ENCODE measurements at regions not wholly inside any gene's neighbourhood (a gene's known extent, or its start where the extent isn't known, plus 50 kb on each side); places are given as distances from the start of the nearest gene placed in this dataset.

DNA sequence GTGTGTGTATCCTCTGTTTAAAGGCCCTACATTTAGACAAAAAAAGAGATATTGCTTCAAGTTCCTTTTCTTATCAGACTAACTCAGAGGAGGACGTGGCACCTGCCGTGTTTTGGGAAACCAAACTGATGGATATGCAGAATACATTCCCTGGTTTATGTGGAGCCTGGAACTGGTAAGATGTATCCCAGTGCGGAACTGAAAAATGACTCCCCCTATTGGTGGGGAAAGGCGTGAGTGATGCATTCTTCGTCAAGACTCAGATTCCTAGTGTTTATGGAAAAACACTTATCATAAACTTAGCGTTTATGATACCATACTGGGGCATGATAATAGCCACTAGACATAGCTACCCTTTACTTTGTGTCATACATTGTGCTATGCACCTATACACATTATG, 154.2 kb downstream of the ZNF326 start:
- H3K36me3 ChIP-seq (ENCODE audit: control insufficient read depth, insufficient read depth, low read length) = no peaks in the 10 kb centered on the region
- Mint-ChIP-seq H3K4me3 (no peak overlapping the region), H3K27me3 (ENCODE audit: insufficient read depth) (peaks cover 2% of the 10 kb centered on the region), H3K4me1 (no peaks in the 10 kb centered on the region), H3K27ac (no peak overlapping the region), H3K36me3 (ENCODE audit: low read depth) (no peaks in the 10 kb centered on the region), H3K9me3 (peaks cover 37% of the 10 kb centered on the region)
- 86 to 92% methylated on average over 5 to 6 of the region's 6 CpGs for WGBS, 2 experiments (ENCODE audit: insufficient coverage in 1 of 2, insufficient read length in 1 of 2)
- TF ChIP-seq CTCF (conservative IDR thresholded peaks at IDR 0.05) = peak; percentile 63
- H3K9me3 ChIP-seq (ENCODE audit: control insufficient read depth, low read length) = peaks cover 18% of the 10 kb centered on the region
- no peaks in the 10 kb centered on the region for H3K27me3 ChIP-seq (ENCODE audit: control insufficient read depth, insufficient read depth, low read length, poor library complexity, severe bottlenecking)
- H3K4me1 ChIP-seq (ENCODE audit: control insufficient read depth, insufficient read depth, low read length) = no peaks in the 10 kb centered on the region
- DNase-seq = peak; percentile 55
- H3K9ac ChIP-seq (ENCODE audit: extremely low read depth, low read length, poor library complexity, severe bottlenecking) = no peak overlapping the region
- H3K4me3 ChIP-seq (ENCODE audit: low read length) = no peak overlapping the region
- no peak overlapping the region for H3K27ac ChIP-seq (ENCODE audit: low read depth, low read length)

GRCh38 chr1:90147093-90147492, 152.2 kb downstream of the ZNF326 start:
- no peak for DNase-seq
- no peaks in the 10 kb centered on the region for H3K36me3 Mint-ChIP-seq (ENCODE audit: low read depth)
- H3K9me3 ChIP-seq (ENCODE audit: control insufficient read depth, low read length) = peaks cover 7% of the 10 kb centered on the region
- H3K27me3 ChIP-seq (ENCODE audit: control insufficient read depth, insufficient read depth, low read length, poor library complexity, severe bottlenecking) = no peaks in the 10 kb centered on the region
- H3K4me1 Mint-ChIP-seq = no peaks in the 10 kb centered on the region
- no peaks in the 10 kb centered on the region for H3K4me1 ChIP-seq (ENCODE audit: control insufficient read depth, insufficient read depth, low read length)
- H3K9me3 Mint-ChIP-seq = peaks cover 22% of the 10 kb centered on the region
- H3K27me3 Mint-ChIP-seq (ENCODE audit: insufficient read depth) = no peaks in the 10 kb centered on the region
- no peaks in the 10 kb centered on the region for H3K36me3 ChIP-seq (ENCODE audit: control insufficient read depth, insufficient read depth, low read length)
- no peak overlapping the region for H3K4me3 Mint-ChIP-seq
- H3K4me3 ChIP-seq (ENCODE audit: low read length) = no peak overlapping the region
- H3K27ac ChIP-seq (ENCODE audit: low read depth, low read length) = no peak overlapping the region
- TF ChIP-seq CTCF (conservative IDR thresholded peaks at IDR 0.05) = no peak
- no peak overlapping the region for H3K27ac Mint-ChIP-seq
- H3K9ac ChIP-seq (ENCODE audit: extremely low read depth, low read length, poor library complexity, severe bottlenecking) = no peak overlapping the region

- no peak overlapping the region for H3K4me3 Mint-ChIP-seq
- Histone ChIP-seq H3K9me3 (ENCODE audit: control insufficient read depth, low read length) (peaks cover 14% of the 10 kb centered on the region), H3K27ac (ENCODE audit: low read depth, low read length) (no peak overlapping the region), H3K36me3 (ENCODE audit: control insufficient read depth, insufficient read depth, low read length) (no peaks in the 10 kb centered on the region), H3K9ac (ENCODE audit: extremely low read depth, low read length, poor library complexity, severe bottlenecking) (no peak overlapping the region), H3K4me3 (ENCODE audit: low read length) (no peak overlapping the region), H3K4me1 (ENCODE audit: control insufficient read depth, insufficient read depth, low read length) (no peaks in the 10 kb centered on the region), H3K27me3 (ENCODE audit: control insufficient read depth, insufficient read depth, low read length, poor library complexity, severe bottlenecking) (no peaks in the 10 kb centered on the region)
- H3K27ac Mint-ChIP-seq = no peak overlapping the region
- H3K27me3 Mint-ChIP-seq (ENCODE audit: insufficient read depth) = no peaks in the 10 kb centered on the region
- WGBS, 2 experiments (ENCODE audit: insufficient coverage in 1 of 2, insufficient read length in 1 of 2) = 33 to 62% methylated on average over 1 of the region's 1 CpG
- DNase-seq = no peak
- no peaks in the 10 kb centered on the region for H3K4me1 Mint-ChIP-seq
- H3K9me3 Mint-ChIP-seq = peaks cover 17% of the 10 kb centered on the region
- H3K36me3 Mint-ChIP-seq (ENCODE audit: low read depth) = no peaks in the 10 kb centered on the region
- no peak for TF ChIP-seq CTCF (conservative IDR thresholded peaks at IDR 0.05)
These were observed 149.9 kb downstream of the ZNF326 start for GRCh38 chr1:90144820-90145219.

All from endodermal cell (in vitro differentiated cells).